GM18870 (cell line): ENCODE measurements at regions not wholly inside any gene's neighbourhood (a gene's known extent, or its start where the extent isn't known, plus 50 kb on each side); places are given as distances from the start of the nearest gene placed in this dataset.

Experiments used
- ATAC-seq: cut with Tn5 transposase; IDR thresholded peaks from one replicate; pipeline ENCODE4 v1.9.1; 2021; ENCODE audit warnings: moderate library complexity; ENCODE audit not compliant: unreplicated experiment

- ATAC-seq: no peak
Observed at GRCh38 chr1:187234706-187235105, 406.0 kb downstream of the PLA2G4A start.

- no peak for ATAC-seq
Observed at GRCh38 chr1:187236199-187236598, 407.4 kb downstream of the PLA2G4A start.

GRCh38 chr1:187236676-187237075, 407.9 kb downstream of the PLA2G4A start:
- no peak for ATAC-seq

GRCh38 chr1:187237542-187237941, 408.8 kb downstream of the PLA2G4A start:
- ATAC-seq: no peak

GRCh38 chr1:187241971-187242370, 413.2 kb downstream of the PLA2G4A start:
- no peak for ATAC-seq

GRCh38 chr1:187244623-187245022, 415.9 kb downstream of the PLA2G4A start:
- ATAC-seq: no peak

GRCh38 chr1:187245201-187245600, 416.5 kb downstream of the PLA2G4A start:
- no peak for ATAC-seq

- ATAC-seq: no peak
Observed at GRCh38 chr1:187249196-187249595, 420.4 kb downstream of the PLA2G4A start.

GRCh38 chr1:187252923-187253322, 424.2 kb downstream of the PLA2G4A start:
- no peak for ATAC-seq

GRCh38 chr1:187257476-187257875, 428.7 kb downstream of the PLA2G4A start:
- ATAC-seq: no peak

GRCh38 chr1:187261637-187262036, 432.9 kb downstream of the PLA2G4A start:
- ATAC-seq: no peak

GRCh38 chr1:187262731-187263130, 434.0 kb downstream of the PLA2G4A start:
- no peak for ATAC-seq

- ATAC-seq: no peak
Observed at GRCh38 chr1:187264995-187265602, 436.4 kb downstream of the PLA2G4A start.

GRCh38 chr1:187266051-187266450, 437.3 kb downstream of the PLA2G4A start:
- ATAC-seq: no peak

GRCh38 chr1:187267827-187268226, 439.1 kb downstream of the PLA2G4A start:
- ATAC-seq: no peak

GRCh38 chr1:187270256-187270655, 441.5 kb downstream of the PLA2G4A start:
- no peak for ATAC-seq

- no peak for ATAC-seq
Observed at GRCh38 chr1:187275346-187275745, 446.6 kb downstream of the PLA2G4A start.

- no peak for ATAC-seq
Observed at GRCh38 chr1:187275985-187276575, 447.3 kb downstream of the PLA2G4A start.

- no peak for ATAC-seq
Observed at GRCh38 chr1:187276677-187277076, 447.9 kb downstream of the PLA2G4A start.

- ATAC-seq: no peak
Observed at GRCh38 chr1:187280031-187280430, 451.3 kb downstream of the PLA2G4A start.

- ATAC-seq: no peak
Observed at GRCh38 chr1:187281085-187281484, 452.3 kb downstream of the PLA2G4A start.

GRCh38 chr1:187283984-187284383, 455.2 kb downstream of the PLA2G4A start:
- ATAC-seq: no peak
